HuH-7.5 (cell line): ENCODE measurements at regions not wholly inside any gene's neighbourhood (a gene's known extent, or its start where the extent isn't known, plus 50 kb on each side); places are given as distances from the start of the nearest gene placed in this dataset.
"Not testable (repeated sequence)": the region's sequence is repeated elsewhere in the genome, so short reads cannot be mapped to it uniquely, and the experiment has no call there.

ENCODE experiments used
- DNase-seq: peaks from one replicate; pipeline ENCODE4 v3.0.0; 2011; ENCODE audit warnings: low spot score

DNA sequence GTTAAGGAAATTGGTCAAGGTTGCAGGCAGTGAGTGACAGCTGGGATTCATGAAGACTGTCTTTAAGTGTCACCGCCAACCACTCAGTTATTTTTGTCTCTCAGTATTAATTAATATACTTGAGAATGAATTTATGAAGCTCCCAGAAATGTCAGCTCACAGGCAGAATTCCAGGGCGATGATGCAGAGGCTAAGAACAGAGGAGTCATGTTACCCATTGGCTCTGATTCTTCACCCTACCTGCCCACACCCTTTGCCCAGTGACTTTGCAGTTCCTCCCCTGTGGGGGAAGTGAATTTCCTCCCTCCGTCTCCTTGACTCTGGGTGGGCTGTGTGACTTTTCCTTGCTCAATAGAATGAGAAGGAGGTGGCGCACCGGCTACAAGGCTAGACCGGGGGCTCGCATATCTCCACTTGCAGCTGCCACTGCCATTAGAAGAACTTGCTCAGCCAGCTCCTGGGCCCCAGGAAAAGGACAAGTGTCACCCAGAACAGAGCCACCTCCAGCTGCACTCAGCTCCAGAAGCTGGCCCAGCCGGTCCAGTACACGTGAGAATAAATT is 157.1 kb upstream of the PRKCQ start:
- DNase-seq, result no peak

DNA sequence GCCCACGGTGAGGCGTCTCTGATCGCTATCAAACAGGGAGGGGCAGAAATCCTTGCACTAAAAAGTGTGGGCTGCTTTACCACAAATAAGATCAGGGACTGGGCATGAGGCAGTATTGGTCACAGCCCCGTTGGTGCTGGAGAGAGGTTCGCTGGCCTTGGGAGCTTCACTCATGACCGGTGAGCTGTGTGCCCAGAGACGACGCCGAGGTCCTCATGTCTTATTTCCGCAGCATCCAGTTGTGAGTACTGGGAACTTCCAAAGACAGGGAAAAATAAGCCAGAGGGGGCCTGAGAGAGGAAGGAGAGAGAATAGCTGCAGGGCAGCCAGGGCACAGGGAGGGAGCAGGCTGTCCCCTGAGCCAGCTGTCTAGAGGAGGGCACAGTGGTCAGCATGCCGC is 154.2 kb upstream of the PRKCQ start:
- DNase-seq, result no peak

DNA sequence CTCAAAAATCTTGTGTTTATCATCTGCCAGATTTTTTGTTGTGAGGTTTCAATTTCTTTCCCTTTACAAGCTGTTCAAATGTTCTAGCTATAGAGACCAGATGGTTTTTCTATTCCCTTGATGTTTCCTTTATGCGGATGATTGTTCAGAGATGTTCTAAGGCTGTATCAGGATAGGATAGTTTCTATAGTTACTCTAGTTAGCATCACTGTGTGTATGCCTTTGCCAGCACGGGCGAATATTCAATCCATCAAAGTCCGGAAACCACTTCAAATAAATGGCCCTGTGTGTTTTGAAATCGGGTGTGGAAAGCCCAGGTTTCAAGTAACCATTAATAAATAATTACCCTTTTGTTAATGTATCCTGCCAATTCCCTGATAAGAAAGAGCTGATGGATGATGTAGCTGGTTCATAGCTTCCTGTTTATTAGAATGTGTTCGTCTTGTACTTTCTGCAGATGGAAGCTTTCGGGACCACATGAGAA is 149.8 kb upstream of the PRKCQ start:
- no peak for DNase-seq

DNA sequence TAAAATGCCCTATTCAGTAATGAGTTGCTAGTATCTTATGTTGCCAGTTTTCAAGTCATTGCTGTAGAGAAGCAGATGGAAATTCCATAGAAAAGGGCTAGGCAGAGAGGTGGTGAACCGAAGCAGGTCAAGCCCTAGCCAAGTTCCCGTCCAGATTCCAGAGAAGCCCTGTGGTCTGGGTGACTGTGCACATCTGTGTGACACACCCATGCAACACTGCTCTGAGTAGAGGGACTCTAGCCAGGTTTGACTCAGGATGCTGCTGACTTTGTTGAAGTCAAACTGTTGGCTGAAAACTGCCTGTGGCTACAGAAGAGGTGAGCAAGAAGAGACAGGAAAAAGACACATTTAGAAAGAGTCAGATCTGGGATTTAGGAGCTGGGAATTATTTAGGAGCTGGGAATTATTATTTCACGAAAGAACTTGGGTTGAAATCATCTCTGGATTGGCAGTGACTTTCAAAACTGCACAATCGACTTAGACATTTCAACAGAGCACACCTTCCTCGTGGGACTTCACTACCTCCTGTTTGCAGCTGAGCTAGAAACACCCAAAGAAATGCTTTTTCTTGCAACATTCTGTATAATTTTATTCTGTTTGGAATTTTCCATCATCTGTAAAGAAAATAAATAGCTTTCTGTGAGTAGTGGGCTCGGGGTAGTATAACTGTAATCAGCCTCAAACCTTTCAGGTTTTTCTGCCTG is 149.1 kb upstream of the PRKCQ start:
- no peak for DNase-seq

DNA sequence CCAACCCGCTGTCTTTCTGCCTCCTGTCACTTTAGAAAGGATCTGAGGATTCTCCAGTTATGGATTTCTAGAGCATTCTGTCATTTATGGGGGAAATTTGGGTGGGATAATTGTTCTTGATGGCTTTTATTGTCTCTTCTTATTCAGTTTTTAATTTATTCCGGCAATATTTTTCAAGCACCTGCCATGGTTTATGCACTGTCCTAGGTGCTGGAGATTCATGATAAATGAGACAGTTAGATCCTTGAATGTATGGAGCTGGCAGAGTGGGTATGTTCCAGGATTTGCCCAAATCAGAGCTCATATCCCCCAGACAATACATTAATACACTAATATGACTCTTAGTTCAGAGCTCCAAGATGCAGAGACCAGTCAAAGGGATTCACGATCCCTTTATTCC is 146.8 kb upstream of the PRKCQ start:
- no peak for DNase-seq

DNA sequence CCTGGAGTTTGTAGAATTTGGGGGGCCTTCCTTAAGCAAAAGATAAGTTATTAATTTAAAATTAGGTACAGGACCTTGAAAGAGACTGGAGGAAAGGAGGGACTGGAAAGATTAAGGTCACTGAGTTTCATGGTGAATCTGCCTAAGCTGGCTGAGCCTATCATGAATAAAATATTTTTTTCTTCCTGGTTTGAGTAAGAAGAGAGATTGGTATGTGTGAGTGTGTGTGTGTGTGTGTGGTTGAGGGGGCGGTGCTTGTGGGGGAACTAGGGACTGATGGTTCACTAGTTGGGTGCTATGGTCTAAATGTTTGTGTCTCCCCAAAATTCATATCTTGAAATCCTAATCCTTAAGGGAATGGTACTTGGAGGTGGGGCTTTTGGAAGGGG is 142.5 kb upstream of the PRKCQ start:
- DNase-seq, result no peak

DNA sequence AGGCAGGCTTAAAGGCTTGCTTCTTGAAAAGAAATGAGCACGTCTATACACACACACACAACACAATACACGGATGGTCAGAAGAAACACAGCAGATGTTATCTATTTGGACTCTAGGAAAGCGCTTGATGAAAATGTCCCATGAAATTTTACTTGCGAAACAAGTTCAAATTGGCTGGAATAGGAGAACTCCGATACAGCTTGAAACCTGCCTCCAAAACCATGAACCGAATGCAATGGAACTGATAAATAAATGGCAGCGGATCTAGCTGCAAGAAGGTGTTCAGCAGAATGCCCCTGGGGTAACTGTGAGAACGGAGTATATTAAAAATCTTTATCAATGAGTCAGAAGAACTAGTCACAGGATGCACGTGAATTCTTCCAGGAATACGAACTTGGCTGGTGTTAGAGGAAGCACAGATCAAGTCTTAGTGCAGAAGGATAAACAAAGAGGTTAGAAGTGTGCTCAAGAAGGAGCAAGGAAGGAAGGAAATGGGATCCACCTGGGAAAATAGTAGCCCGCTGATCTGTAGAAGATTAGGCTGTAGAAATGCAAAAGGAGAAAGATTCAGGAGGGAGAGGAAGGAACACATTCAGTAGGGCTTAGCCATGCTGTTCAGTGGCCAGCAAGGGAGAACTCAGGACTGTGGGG is 142.0 kb upstream of the PRKCQ start:
- DNase-seq, result no peak

DNA sequence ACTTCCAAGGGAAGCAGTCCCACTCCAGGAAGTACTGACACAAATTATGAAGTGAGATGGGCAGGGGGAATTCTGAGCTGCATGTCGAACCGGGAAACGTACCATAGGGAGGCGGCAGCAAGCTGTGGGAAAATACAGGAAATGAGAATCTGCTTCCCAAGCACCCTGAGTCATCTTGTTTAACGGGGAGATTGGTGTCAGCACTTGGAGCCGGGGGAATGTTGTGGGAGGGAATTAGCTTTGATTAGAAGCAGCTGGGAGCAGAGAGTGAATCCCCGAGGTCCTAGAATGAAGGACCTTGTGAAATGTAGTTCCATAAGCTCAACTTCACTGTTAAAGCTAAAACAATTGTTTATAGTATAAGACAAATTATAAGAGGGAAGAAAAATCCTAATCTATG is 141.4 kb upstream of the PRKCQ start:
- no peak for DNase-seq

DNA sequence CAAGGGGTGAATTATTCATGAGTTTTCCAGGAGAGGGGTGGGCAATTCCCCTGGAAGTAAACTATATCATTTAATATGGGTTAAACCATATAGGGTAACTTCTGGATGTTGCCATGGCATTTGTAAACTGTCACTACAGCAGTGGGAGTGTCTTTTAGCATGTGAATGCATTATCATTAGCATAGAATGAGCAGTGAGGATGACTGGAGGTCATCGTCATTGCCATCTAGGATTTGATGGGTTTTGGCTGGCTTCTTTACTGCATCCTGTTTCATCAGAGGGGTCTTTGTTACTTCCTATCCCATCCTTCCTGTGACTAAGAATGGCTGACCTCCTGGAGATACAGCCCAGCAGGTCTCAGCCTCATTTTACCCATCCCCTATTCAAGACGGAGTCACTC is 139.5 kb upstream of the PRKCQ start:
- no peak for DNase-seq

DNA sequence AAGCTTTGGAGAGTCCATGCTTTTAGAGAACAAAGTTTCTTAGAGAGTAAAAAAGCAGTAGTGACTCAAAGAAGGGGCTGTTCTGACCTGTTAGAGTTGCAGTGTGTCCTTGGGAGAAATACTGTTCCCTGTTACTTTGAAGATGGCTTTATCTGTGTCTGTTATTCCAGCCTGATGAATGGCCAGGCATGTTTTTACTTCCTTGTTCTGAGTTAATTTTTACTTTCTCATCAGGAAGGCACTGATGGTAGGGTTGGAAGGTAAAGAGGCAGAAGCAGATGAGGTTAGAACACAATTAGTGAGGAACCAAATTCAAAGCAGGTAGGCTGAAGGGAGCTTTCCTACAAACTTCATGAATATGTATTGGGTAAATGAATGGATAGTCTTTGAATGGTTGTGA is 138.5 kb upstream of the PRKCQ start:
- no peak for DNase-seq

DNA sequence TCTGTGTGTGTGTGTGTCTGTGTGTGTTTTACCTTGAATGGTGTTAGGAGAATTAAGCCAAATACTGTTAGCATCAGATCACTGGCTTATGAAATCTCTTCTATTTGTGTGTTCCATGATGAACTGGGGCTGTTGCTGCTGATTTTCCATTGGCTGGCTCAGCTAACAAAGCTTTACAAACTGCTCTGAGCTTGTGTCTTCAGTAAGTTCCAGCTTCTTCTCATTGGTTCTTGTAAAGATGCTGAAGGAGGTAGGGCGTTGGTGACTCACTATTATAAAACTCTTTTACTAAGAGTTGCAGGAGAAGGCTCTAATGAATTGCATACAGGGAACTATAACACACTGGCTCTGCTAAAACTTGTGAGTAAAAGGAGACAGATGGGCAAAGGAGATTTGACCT is 136.4 kb upstream of the PRKCQ start:
- DNase-seq, result no peak

DNA sequence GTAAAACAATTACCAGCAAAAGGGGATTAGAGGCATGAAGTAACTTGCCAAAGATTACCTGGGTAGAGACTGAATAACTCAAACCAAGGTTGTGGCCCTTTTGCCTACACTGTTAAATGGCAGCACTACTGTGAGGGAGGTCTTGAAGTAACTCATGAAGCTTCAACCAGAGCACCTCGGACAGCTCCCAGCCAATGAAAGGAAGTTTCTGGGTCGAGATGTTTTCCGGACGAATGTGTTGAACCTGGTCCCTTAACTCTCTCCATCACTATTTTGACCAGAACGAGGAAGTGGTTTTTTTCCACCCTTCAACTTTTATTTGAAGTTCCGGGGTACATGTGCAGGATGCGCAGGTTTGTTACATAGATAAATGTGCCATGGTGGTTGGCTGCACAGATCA is 133.6 kb upstream of the PRKCQ start:
- DNase-seq, result no peak

DNA sequence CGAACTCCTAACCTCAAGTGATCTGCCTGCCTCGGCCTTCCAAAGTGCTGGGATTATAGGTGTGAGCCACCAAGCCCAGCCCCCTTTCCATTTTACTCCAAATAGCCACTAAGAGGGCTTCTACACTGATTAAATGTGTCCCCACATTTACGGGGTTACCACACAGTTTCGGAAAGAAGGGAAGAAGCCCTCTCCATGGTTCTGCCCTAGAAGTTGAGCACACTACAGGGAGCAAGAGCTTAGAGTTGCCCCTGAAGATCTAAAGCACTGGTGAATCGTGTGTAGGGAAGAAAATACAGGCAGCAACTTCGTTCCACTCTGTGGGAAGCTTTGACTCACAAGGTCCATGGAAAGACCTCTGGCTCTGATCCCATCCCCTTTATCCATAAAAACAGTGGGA is 133.0 kb upstream of the PRKCQ start:
- DNase-seq, result no peak

DNA sequence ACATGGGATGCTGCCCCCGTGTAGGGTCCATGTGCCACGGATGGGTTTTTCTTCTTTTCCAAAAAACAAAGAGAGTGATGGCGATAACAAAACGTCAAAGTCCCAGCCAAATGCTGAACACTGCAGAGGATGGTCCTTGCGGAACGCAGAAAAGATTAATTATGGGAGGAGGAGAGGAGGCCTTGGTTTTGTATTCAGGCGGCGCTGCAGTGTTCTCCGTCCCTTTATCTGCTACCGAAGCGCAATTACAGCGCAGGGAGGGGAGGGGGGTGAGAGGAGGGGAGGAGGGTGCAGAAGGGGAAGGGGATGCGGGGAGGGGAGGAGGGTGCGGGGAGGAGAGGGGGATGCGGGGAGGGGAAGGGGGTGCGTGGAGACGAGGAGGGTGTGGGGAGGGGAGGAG is 131.8 kb upstream of the PRKCQ start:
- DNase-seq, result no peak

DNA sequence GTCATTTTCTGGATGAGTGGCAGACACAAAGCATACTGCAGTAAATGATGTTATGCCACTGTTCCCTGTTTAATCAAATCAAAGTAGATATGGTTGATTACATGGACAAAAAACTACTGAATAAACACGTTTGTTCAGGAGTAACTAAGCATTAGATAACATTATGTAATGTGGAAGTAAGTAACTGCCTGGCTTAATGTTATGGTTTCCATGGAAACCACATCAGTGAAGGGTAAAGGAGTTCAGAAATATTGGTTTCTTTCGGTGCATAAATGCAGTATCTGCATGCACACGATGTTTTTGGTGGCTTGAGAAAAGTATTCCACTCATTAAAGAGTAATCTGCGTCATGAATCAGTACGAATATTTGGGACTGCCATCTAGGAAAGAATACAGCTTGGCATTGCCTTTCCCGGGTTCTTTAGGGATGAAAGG is 131.3 kb upstream of the PRKCQ start:
- no peak for DNase-seq

DNA sequence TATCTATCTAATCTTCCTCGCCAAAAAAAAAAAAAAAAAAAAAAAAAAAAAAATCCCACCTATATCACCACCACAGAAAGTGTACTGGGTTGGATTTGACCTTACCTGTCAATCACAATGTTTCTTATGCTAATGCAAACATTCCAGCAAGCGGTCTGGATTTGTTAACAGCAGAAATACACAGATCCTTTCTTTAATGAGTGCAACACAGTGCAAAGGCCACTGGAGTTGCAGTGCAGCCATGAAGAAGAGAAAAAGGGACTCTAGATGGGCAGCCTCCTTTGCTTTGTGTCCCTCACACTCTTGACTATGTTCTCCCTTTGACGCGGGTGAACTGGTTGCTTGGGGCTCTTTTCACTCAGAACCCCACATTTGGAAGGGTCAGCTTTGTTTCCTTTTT is 127.3 kb upstream of the PRKCQ start:
- DNase-seq, result no peak

DNA sequence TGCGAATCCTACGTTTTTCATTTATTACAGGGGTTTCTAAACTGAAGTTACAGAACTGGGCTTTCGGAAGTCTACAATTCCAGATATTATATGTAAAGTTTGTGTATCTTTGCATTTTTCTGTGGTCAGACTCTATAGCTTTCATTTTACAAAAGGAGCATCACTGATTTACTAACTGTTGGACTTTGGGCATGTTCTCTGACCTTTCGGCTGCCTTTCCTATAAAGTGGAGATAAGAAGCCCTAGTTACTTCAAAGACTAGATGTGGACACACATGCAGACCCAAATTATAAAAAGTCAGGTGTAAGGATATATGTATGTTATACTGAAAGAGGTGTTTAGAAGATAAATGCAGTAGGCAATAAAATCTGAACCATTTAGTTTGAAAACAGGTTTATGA is 126.6 kb upstream of the PRKCQ start:
- DNase-seq, result no peak

DNA sequence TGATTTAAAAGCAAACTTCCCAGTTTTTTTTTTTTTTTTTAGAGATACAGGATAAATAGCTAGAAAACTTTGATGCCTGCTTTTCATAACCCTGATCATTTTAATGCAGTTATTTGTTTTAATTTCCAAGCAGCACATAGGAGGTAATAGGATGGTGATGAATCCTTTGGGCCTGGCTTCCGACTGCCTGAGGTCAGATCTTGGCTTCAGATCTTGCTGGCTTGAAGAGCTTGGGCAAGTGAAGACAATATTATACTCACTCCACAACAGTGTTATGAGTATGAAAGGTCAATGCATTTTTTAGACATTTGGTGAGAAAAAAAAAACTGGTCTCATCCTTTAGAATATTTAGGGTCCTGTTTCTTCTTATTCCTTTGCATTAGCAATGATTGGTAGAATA is 124.8 kb upstream of the PRKCQ start:
- DNase-seq, result no peak

DNA sequence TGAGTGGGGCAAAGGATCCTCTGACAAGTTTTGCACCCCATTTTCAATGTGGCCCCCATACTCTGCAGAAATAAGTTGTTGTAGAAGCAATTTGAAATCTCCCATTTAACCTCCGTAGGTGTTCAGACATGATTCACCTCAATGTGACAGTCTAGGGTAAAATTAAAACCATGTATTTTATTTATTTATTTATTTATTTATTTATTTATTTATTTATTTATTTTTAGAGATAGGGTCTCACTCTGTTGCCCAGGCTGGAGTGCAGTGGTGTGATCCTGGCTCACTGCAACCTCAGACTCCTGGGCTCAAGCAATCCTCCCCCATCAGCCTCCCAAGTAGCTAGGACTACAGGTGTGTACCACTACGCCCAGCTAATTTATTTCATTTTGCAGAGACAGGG is 122.8 kb upstream of the PRKCQ start:
- not testable (repeated sequence) for DNase-seq

DNA sequence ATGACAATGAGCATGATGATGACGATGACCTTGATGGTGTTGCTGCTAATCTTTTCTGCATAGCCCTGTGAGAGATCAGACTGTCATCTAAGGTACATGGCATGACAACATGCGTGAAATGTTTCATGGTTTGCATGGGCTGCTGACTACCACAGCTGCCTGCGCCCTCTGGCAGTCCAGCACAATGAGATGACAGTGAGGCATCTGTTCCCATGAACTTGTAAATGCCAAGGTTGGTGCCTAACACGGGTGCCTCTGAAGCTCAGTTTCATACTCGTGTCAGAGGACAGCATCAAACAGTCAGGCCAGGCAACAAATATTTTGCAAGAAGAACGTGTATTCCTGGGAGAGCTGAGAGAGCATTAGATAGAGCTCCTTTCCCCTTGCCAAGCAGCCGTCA is 122.0 kb upstream of the PRKCQ start:
- DNase-seq, result no peak

DNA sequence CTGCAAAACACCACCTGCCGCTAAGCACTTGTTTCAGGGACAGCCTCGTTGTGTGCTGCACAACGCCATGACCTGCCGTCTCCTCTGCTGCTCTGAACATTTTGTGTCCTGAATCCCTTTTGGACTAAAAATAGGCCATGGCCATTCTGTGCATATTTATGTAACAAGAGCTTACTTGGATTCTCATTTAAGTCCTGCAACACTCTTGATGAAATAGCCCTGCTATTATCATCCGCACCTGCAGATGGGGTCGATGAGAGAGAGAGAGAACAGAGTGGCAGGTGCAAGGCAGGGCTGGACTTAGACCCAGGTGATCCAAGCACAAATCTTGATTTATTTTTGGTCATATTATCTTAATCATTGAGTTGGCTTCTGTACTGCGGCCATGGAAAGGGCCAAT is 121.2 kb upstream of the PRKCQ start:
- no peak for DNase-seq

DNA sequence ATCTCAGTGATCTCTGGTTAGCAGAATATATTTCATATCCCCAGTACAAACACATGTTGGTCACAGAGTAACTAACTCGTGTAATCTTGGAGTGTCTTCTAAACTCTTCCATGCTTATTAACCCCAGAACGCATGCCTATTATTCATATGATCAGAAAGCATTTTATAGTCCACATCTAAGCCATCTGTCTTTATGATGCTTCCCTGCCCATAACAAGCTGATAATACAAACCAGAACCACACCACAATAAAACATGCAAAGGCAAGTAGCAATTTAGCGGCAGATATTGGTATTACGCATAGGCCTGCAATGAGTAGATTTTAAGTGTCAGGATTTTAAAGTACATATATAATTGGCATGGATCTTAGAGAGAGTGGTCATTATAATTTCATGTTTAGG is 120.0 kb upstream of the PRKCQ start:
- DNase-seq, result no peak

DNA sequence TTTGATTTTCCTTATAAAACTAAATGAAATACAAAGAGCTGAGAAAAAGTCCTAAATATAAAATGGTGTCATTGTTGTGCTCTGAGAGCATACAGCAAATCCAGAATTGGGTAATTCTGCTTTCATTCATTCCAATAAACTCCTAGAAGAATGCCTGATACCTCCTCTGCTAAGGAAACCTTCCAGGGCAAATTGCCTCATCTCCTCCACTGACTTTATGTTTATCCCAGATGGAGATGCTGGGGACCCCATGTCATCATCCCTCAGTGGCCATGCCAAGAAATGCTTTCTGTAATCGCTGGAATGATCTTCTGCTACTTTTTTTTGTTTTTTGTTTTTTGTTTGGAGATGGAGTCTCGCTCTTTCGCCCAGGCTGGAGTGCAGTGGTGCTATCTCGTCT is 119.3 kb upstream of the PRKCQ start:
- no peak for DNase-seq

DNA sequence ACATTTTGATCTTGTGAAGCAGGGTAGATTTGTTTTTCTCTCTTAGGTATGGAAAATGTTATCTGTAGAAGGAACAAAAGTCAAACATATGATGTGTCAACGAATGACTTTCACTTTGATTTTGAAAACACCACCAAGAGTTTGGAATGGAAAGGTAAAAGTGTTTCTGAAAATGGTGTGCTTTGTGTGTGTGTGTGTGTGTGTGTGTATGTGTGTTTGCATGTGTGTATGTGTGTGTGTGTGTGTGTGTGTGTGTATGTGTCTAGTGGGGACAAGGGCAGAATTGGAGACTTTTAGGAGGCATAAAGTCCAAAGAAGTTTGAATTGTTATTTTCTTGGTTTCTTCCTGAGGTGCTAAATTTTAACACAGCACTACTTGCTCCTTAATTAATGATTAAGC is 115.4 kb upstream of the PRKCQ start:
- DNase-seq, result no peak
